Pancreas (tissue), 10 donors: ENCODE measurements at regions not wholly inside any gene's neighbourhood (a gene's known extent, or its start where the extent isn't known, plus 50 kb on each side); places are given as distances from the start of the nearest gene placed in this dataset.
A peak's percentile ranks its signal among the peaks of the same experiment; 100 is the strongest.

Experiments
- ATAC-seq, 4 donors: fragments of 200-7000 bp; cut with Tn5 transposase; one replicate each; pipeline versions ENCODE4 v1.8.0 to v1.9.1; 2020; ENCODE audit warnings: mild to moderate bottlenecking in 4 of 4, moderate library complexity in 4 of 4
- DNase-seq, 6 donors: peaks; one replicate each; pipeline ENCODE4 v3.0.0-alpha.2; 2020
- FAIRE-seq: peaks from 2 replicates; lab custom pipeline; 2012; peaks lifted over from hg19 to GRCh38; lab: Jason Lieb, UNC
- H3K27ac ChIP-seq, 4 donors: fragments of 200-600 bp; sonication (generic); 1 replicate in 3 of 4; 2 replicates in 1 of 4; pipeline versions ENCODE4 v1.5.0 to v1.8.0; 2020
- H3K27me3 ChIP-seq, 4 donors: fragments of 200-600 bp; one replicate each; pipeline ENCODE4 v1.8.0; 2021
- H3K36me3 ChIP-seq, 3 donors: fragments of 200-600 bp; sonication (generic) in 1 of 3; one replicate each; pipeline versions ENCODE4 v1.5.0 to v1.8.0; 2020 to 2021
- H3K4me1 ChIP-seq, 3 donors: fragments of 200-600 bp; one replicate each; pipeline ENCODE4 v1.8.0; 2021
- H3K4me3 ChIP-seq, 4 donors: fragments of 200-600 bp; sonication (generic) in 2 of 4; one replicate each; pipeline versions ENCODE4 v1.5.0 to v1.8.0; 2020 to 2021
- H3K9me3 ChIP-seq, 4 donors: fragments of 200-600 bp; one replicate each; pipeline ENCODE4 v1.8.0; 2021
- CTCF ChIP-seq, 4 donors: fragments of 200-600 bp; sonication (generic) in 3 of 4; IDR thresholded peaks; one replicate each; pipeline versions ENCODE4 v1.5.0 to v1.8.0; 2021; ENCODE audit warnings: antibody characterized with exemption in 4 of 4
- WGBS, 2 donors: extraction: QIAGEN DNeasy Blood & Tissue Kit; methylation state at CpG; one replicate each; pipeline ENCODE4 v1.1.7; 2013; 5-methylcytosine and 5-hydroxymethylcytosine counted together
- intact Hi-C, 3 donors: fragments of 100-400 bp; cut with DNase I; formaldehyde crosslinking; loops; one replicate each; pipeline versions ENCODE4 v1.11.1 to v1.14.2; 2022
- donor health status: healthy with polysubstance abuse.
- donor health status: DM: no; HTN: no; CAD: no; lungs with moderate emphysema.
- donor health status: DM: no; HTN: no; CAD: no.
- donor health status: control.
- donor health status: control.
- donor health status: Bipolar disorder and iron deficiency.
- donor health status: DM: yes; HTN: yes; CAD: no.
- donor health status: DM: no; HTN: no; CAD: no.
- donor health status: DM: no; HTN: no; CAD: no.
- donor health status: DM: yes; HTN: yes; CAD: no.

GRCh38 chr20:53712212-53712977, 118.8 kb upstream of the ZNF217 start:
- WGBS, 2 donors, result 69 to 71% methylated on average over 17 of the region's 17 CpGs
- Histone ChIP-seq H3K9me3 (no peaks in the 10 kb centered on the region), H3K4me3 (no peak overlapping the region), H3K27ac (no peak overlapping the region), H3K4me1 (peaks cover 0 to 1% (median 0%) of the 10 kb centered on the region in 3 donors), H3K27me3 (no peaks in the 10 kb centered on the region), H3K36me3 (no peaks in the 10 kb centered on the region)
- no peak for TF ChIP-seq CTCF (IDR thresholded peaks at IDR 0.05)
- intact Hi-C loops, result no loop called here
- DNase-seq (no peak), ATAC-seq (no peak), FAIRE-seq (no peak)

GRCh38 chr20:53711333-53712211, 117.9 kb upstream of the ZNF217 start:
- FAIRE-seq, result no peak
- no peaks in the 10 kb centered on the region for H3K36me3 ChIP-seq
- H3K27ac ChIP-seq, result no peak overlapping the region
- WGBS, 2 donors, result 66 to 75% methylated on average over 11 of the region's 11 CpGs
- ATAC-seq, result peak in 3 of 4 donors; percentile 24 to 67 (median 50)
- intact Hi-C loops, result no loop called here
- no peak for DNase-seq
- no peaks in the 10 kb centered on the region for H3K9me3 ChIP-seq
- H3K4me3 ChIP-seq, result no peak overlapping the region
- peaks cover 0 to 7% (median 0%) of the 10 kb centered on the region in 3 donors for H3K4me1 ChIP-seq
- no peak for TF ChIP-seq CTCF (IDR thresholded peaks at IDR 0.05)
- H3K27me3 ChIP-seq, result no peaks in the 10 kb centered on the region

GRCh38 chr20:53708129-53708968, 114.7 kb upstream of the ZNF217 start:
- peak in 1 of 4 donors; percentile 46 for ATAC-seq

More at GRCh38 chr20:53708129-53708968, 114.7 kb upstream of the ZNF217 start:
- Histone ChIP-seq H3K4me3 (no peak overlapping the region), H3K4me1 (peaks cover 0 to 7% (median 0%) of the 10 kb centered on the region in 3 donors), H3K9me3 (no peaks in the 10 kb centered on the region), H3K27me3 (no peaks in the 10 kb centered on the region), H3K27ac (no peak overlapping the region), H3K36me3 (no peaks in the 10 kb centered on the region)
- intact Hi-C loops, result no loop called here
- DNase-seq (no peak), FAIRE-seq (no peak)
- WGBS, 2 donors, result 42 to 52% methylated on average over 6 of the region's 6 CpGs
- no peak for TF ChIP-seq CTCF (IDR thresholded peaks at IDR 0.05)
